Panc1 (cell line): ENCODE measurements at regions not wholly inside any gene's neighbourhood (a gene's known extent, or its start where the extent isn't known, plus 50 kb on each side); places are given as distances from the start of the nearest gene placed in this dataset.

Source experiments
- REST ChIP-seq, 2 experiments: IDR thresholded peaks; 2 replicates each; pipeline ENCODE4 v1.6.1; 2011 to 2012; ENCODE audit warnings: low read depth in 2 of 2, control low read depth in 1 of 2, low read length in 1 of 2, mild to moderate bottlenecking in 1 of 2, moderate library complexity in 1 of 2; ENCODE audit not compliant: insufficient read depth in 1 of 2
- TF ChIP-seq, protein P1 (sequence below): fragments of 450-650 bp; IDR thresholded peaks from 2 replicates; pipeline ENCODE4 v1.5.1; 2017; ENCODE audit warnings: mild to moderate bottlenecking

DNA sequence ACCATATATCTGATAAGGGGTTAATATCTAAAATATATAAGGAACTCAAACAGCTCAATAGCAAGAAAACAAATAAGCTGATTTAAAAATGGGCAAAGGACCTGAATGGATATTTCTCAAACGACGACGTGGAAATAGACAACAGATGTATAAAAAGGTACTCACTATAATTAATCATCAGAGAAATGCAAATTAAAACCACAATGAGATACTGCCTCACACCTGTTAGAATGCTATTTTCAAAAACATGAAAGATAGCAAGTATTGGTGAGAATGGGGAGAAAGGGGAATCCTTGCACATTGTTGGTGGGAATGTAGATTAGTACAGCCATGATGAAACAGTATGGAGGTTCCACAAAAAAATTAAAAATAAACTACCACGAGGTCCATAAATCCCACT, 163.2 kb downstream of the DKK1 start:
- TF ChIP-seq, protein P1, sequence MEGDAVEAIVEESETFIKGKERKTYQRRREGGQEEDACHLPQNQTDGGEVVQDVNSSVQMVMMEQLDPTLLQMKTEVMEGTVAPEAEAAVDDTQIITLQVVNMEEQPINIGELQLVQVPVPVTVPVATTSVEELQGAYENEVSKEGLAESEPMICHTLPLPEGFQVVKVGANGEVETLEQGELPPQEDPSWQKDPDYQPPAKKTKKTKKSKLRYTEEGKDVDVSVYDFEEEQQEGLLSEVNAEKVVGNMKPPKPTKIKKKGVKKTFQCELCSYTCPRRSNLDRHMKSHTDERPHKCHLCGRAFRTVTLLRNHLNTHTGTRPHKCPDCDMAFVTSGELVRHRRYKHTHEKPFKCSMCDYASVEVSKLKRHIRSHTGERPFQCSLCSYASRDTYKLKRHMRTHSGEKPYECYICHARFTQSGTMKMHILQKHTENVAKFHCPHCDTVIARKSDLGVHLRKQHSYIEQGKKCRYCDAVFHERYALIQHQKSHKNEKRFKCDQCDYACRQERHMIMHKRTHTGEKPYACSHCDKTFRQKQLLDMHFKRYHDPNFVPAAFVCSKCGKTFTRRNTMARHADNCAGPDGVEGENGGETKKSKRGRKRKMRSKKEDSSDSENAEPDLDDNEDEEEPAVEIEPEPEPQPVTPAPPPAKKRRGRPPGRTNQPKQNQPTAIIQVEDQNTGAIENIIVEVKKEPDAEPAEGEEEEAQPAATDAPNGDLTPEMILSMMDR = no peak
- no peak for TF ChIP-seq REST (IDR thresholded peaks at IDR 0.05; ENCODE audit: insufficient read depth in 1 of 2, low read depth in 2 of 2, low read length in 1 of 2)
